PC-3 (cell line): ENCODE measurements at regions not wholly inside any gene's neighbourhood (a gene's known extent, or its start where the extent isn't known, plus 50 kb on each side); places are given as distances from the start of the nearest gene placed in this dataset.

ENCODE experiments used
- CTCF ChIP-seq: fragments of 300-600 bp; sonication (generic); conservative IDR thresholded peaks from 2 replicates; pipeline ENCODE4 v1.5.1; 2017; ENCODE audit warnings: antibody characterized with exemption, low read depth, mild to moderate bottlenecking, low read length
- EZH2 ChIP-seq: fragments of 300-600 bp; sonication (generic); IDR thresholded peaks from one replicate; pipeline ENCODE4 v1.6.1; 2017; ENCODE audit warnings: antibody characterized with exemption, mild to moderate bottlenecking, low read length; ENCODE audit not compliant: unreplicated experiment
- EZH2phosphoT487 ChIP-seq: fragments of 300-600 bp; sonication (generic); IDR thresholded peaks from 2 replicates; pipeline ENCODE4 v1.6.1; 2018; ENCODE audit warnings: mild to moderate bottlenecking, antibody characterized with exemption, low read length, borderline replicate concordance

GRCh38 chr21:16280686-16281091, 550.9 kb downstream of the USP25 start:
- TF ChIP-seq CTCF (no peak), EZH2phosphoT487 (no peak), EZH2 (no peak)
